ENCODE measurements at regions not wholly inside any gene's neighbourhood (a gene's known extent, or its start where the extent isn't known, plus 50 kb on each side); places are given as distances from the start of the nearest gene placed in this dataset.

DNA sequence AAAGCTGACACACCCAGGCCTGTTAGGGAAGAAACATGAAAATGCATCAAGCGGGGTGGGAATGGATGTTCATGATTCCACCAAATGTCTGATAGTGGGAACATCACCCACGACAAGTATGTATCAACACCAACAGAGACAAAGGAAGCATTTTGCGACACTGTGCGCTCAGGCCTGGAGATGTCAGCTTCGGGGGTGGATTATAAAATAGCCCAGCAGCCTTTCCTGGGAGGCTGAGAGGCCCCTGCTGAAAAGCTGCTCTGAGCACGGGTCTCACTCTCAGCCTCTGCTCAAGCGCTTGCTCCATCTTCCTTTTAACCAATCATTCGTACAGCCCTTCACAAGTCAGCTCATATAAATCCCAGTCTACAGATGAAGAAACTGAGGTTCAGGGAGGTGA is 213.5 kb downstream of the BCL11B start (continued):
- TF ChIP-seq EP300 (IDR thresholded peaks at IDR 0.05; ENCODE audit: borderline replicate concordance in 1 of 2, low read depth in 1 of 2, low read length in 1 of 2), result no peak

DNA sequence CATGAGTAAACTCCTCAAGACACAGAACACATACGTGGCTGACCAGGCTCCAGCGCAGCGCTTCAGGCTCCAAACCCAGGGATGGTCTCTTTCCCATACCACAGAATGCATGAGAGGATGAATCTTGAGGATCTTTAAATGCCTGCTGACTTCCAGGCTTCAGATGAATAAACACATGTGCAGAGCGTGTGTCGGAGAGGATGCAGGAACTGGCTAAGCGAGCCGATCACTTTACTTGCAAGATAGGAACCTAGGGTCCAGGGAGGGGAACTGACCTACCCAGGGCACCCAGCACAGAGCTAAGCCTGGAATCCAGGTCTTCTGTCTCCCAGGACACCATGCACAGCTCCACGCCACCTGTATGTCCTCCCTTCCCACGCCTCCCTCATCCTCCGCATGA is 209.8 kb downstream of the BCL11B start:
- ChIA-PET CTCF (no interaction called here), POLR2A (no interaction called here)
- Histone ChIP-seq H2AFZ (ENCODE audit: low read depth) (no peak overlapping the region), H3K27ac (ENCODE audit: low read depth in 2 of 2, low read length in 1 of 2) (no peak overlapping the region), H3K9me3 (no peaks in the 10 kb centered on the region), H4K20me1 (ENCODE audit: insufficient read depth) (no peaks in the 10 kb centered on the region), H3K4me1 (ENCODE audit: control insufficient read depth in 1 of 2, insufficient read depth in 2 of 2, low read depth in 1 of 2, low read length in 1 of 2) (no peaks in the 10 kb centered on the region), H3K9ac (no peak overlapping the region), H3K79me2 (ENCODE audit: insufficient read depth) (no peaks in the 10 kb centered on the region), H3K36me3 (replicated peaks in 1 of 2; ENCODE audit: control insufficient read depth in 1 of 2, insufficient read depth in 2 of 2, low read length in 1 of 2) (no peaks in the 10 kb centered on the region), H3K27me3 (ENCODE audit: insufficient read depth) (peaks cover 43% of the 10 kb centered on the region), H3K9me2 (no peaks in the 10 kb centered on the region), H3K4me3 (ENCODE audit: low read depth in 2 of 2, low read length in 1 of 2) (no peak overlapping the region), H3K4me2 (no peak overlapping the region), H3F3A (replicated peaks; ENCODE audit: insufficient read depth) (no peaks in the 10 kb centered on the region)
- DNase-seq, result no peak
- TF ChIP-seq EZH2phosphoT487 (IDR thresholded peaks at IDR 0.05; ENCODE audit: borderline replicate concordance, low read depth) (no peak), CHD2 (IDR thresholded peaks at IDR 0.05; ENCODE audit: low read length, partially characterized antibody) (no peak), RXRA (IDR thresholded peaks at IDR 0.05; ENCODE audit: borderline replicate concordance, low read depth) (no peak), RAD21 (IDR thresholded peaks at IDR 0.05; ENCODE audit: low read length) (no peak), POLR2AphosphoS5 (IDR thresholded peaks at IDR 0.05; ENCODE audit: low read depth, low read length) (no peak), MEF2A (IDR thresholded peaks at IDR 0.05; ENCODE audit: borderline replicate concordance, low read depth) (no peak), SIN3A (IDR thresholded peaks at IDR 0.05; ENCODE audit: borderline replicate concordance, low read depth, low read length) (no peak), FOXJ3 (CRISPR knock-in tag; IDR thresholded peaks at IDR 0.05) (no peak)
- TF ChIP-seq, protein P1, sequence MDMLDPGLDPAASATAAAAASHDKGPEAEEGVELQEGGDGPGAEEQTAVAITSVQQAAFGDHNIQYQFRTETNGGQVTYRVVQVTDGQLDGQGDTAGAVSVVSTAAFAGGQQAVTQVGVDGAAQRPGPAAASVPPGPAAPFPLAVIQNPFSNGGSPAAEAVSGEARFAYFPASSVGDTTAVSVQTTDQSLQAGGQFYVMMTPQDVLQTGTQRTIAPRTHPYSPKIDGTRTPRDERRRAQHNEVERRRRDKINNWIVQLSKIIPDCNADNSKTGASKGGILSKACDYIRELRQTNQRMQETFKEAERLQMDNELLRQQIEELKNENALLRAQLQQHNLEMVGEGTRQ (IDR thresholded peaks at IDR 0.05; ENCODE audit: borderline replicate concordance, low read depth, low read length), result no peak
- TF ChIP-seq, protein P2, sequence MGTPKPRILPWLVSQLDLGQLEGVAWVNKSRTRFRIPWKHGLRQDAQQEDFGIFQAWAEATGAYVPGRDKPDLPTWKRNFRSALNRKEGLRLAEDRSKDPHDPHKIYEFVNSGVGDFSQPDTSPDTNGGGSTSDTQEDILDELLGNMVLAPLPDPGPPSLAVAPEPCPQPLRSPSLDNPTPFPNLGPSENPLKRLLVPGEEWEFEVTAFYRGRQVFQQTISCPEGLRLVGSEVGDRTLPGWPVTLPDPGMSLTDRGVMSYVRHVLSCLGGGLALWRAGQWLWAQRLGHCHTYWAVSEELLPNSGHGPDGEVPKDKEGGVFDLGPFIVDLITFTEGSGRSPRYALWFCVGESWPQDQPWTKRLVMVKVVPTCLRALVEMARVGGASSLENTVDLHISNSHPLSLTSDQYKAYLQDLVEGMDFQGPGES (IDR thresholded peaks at IDR 0.05; ENCODE audit: low read depth, low read length), result no peak
- TF ChIP-seq, protein P3, sequence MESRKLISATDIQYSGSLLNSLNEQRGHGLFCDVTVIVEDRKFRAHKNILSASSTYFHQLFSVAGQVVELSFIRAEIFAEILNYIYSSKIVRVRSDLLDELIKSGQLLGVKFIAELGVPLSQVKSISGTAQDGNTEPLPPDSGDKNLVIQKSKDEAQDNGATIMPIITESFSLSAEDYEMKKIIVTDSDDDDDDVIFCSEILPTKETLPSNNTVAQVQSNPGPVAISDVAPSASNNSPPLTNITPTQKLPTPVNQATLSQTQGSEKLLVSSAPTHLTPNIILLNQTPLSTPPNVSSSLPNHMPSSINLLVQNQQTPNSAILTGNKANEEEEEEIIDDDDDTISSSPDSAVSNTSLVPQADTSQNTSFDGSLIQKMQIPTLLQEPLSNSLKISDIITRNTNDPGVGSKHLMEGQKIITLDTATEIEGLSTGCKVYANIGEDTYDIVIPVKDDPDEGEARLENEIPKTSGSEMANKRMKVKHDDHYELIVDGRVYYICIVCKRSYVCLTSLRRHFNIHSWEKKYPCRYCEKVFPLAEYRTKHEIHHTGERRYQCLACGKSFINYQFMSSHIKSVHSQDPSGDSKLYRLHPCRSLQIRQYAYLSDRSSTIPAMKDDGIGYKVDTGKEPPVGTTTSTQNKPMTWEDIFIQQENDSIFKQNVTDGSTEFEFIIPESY (IDR thresholded peaks at IDR 0.05; ENCODE audit: borderline replicate concordance, low read depth), result no peak
- WGBS (ENCODE audit: low lambda C conversion rate), result 10% methylated on average over 10 of the region's 10 CpGs

Measured in SK-N-SH (cell line).